GM23338 (cell line): ENCODE measurements at regions not wholly inside any gene's neighbourhood (a gene's known extent, or its start where the extent isn't known, plus 50 kb on each side); places are given as distances from the start of the nearest gene placed in this dataset.

ENCODE experiments used
- ATAC-seq: fragments of 200-7000 bp; cut with Tn5 transposase; 3 replicates; pipeline ENCODE4 v1.9.1; 2020
- DNase-seq: peaks from one replicate; pipeline ENCODE4 v3.0.0-alpha.2; 2015; ENCODE audit warnings: low spot score
- H2AFZ ChIP-seq: fragments of 200-600 bp; sonication (generic); 2 replicates; pipeline ENCODE4 v1.8.0; 2016; ENCODE audit warnings: antibody characterized with exemption, mild to moderate bottlenecking, moderate library complexity
- H3F3A ChIP-seq: fragments of 200-600 bp; sonication (generic); replicated peaks from 2 replicates; pipeline ENCODE4 v1.8.0; 2017; ENCODE audit warnings: antibody characterized with exemption, mixed run types, low read depth
- H3K27ac ChIP-seq: fragments of 200-600 bp; sonication (generic); 2 replicates; pipeline ENCODE4 v1.6.1; 2016; ENCODE audit warnings: low read depth
- H3K27me3 ChIP-seq: fragments of 200-600 bp; sonication (generic); 2 replicates; pipeline ENCODE4 v1.8.0; 2016; ENCODE audit warnings: mild to moderate bottlenecking, mixed run types, moderate library complexity; ENCODE audit not compliant: insufficient read depth
- H3K36me3 ChIP-seq: fragments of 200-600 bp; sonication (generic); 2 replicates; pipeline ENCODE4 v1.8.0; 2016; ENCODE audit warnings: mild to moderate bottlenecking; ENCODE audit not compliant: insufficient read depth
- H3K4me1 ChIP-seq: fragments of 200-600 bp; sonication (generic); 2 replicates; pipeline ENCODE4 v1.8.0; 2016; ENCODE audit warnings: mild to moderate bottlenecking, moderate library complexity; ENCODE audit not compliant: insufficient read depth
- H3K4me2 ChIP-seq: fragments of 200-600 bp; sonication (generic); 2 replicates; pipeline ENCODE4 v1.7.1; 2017; ENCODE audit warnings: mixed run types
- H3K4me3 ChIP-seq: fragments of 200-600 bp; sonication (generic); 2 replicates; pipeline ENCODE4 v1.6.1; 2016; ENCODE audit warnings: mixed run types
- H3K79me2 ChIP-seq: fragments of 200-600 bp; sonication (generic); replicated peaks from 2 replicates; pipeline ENCODE4 v1.8.0; 2017; ENCODE audit warnings: mild to moderate bottlenecking; ENCODE audit not compliant: insufficient read depth
- H3K9me2 ChIP-seq: fragments of 200-600 bp; sonication (generic); 2 replicates; pipeline ENCODE4 v1.8.0; 2017; ENCODE audit not compliant: insufficient read depth
- H4K20me1 ChIP-seq: fragments of 200-600 bp; sonication (generic); replicated peaks from 2 replicates; pipeline ENCODE4 v1.8.0; 2017; ENCODE audit warnings: mild to moderate bottlenecking; ENCODE audit not compliant: insufficient read depth
- H3K27ac Mint-ChIP-seq: 2 replicates; pipeline ENCODE4 v1.8.0; 2020; ENCODE audit warnings: inconsistent platforms, mild to moderate bottlenecking, moderate library complexity, mixed read lengths
- H3K27me3 Mint-ChIP-seq: 3 replicates; pipeline ENCODE4 v1.8.0; 2022; ENCODE audit warnings: low read depth, mild to moderate bottlenecking, moderate library complexity, mixed read lengths, inconsistent platforms; ENCODE audit not compliant: insufficient read depth, poor library complexity
- H3K36me3 Mint-ChIP-seq: 3 replicates; pipeline ENCODE4 v1.8.0; 2021; ENCODE audit warnings: low read depth, mild to moderate bottlenecking, inconsistent platforms, moderate library complexity, mixed read lengths
- H3K4me1 Mint-ChIP-seq: 3 replicates; pipeline ENCODE4 v1.8.0; 2020; ENCODE audit warnings: mild to moderate bottlenecking, inconsistent platforms, mixed read lengths
- H3K4me3 Mint-ChIP-seq: 3 replicates; pipeline ENCODE4 v1.8.0; 2021; ENCODE audit warnings: moderate library complexity, mild to moderate bottlenecking, inconsistent platforms, mixed read lengths
- H3K9me3 Mint-ChIP-seq: 3 replicates; pipeline ENCODE4 v1.8.0; 2020; ENCODE audit warnings: moderate library complexity, mild to moderate bottlenecking, inconsistent platforms, mixed read lengths
- CREB1 ChIP-seq: fragments of 250-450 bp; sonication (Bioruptor Pico); IDR thresholded peaks from 2 replicates; pipeline ENCODE4 v1.5.0; 2020; ENCODE audit warnings: low read depth, mild to moderate bottlenecking, moderate library complexity
- EZH2 ChIP-seq: fragments of 200-600 bp; sonication (generic); IDR thresholded peaks from one replicate; pipeline ENCODE4 v1.8.0; 2017; ENCODE audit warnings: antibody characterized with exemption, mild to moderate bottlenecking, low read depth; ENCODE audit not compliant: unreplicated experiment
- JUNB ChIP-seq: IDR thresholded peaks from one replicate; pipeline ENCODE4 v1.6.1; 2016; ENCODE audit warnings: antibody characterized with exemption; ENCODE audit not compliant: unreplicated experiment
- NANOG ChIP-seq: IDR thresholded peaks from 2 replicates; pipeline ENCODE4 v1.6.1; 2016; ENCODE audit warnings: antibody characterized with exemption, borderline replicate concordance
- STAT1 ChIP-seq: IDR thresholded peaks from one replicate; pipeline ENCODE4 v1.6.1; 2016; ENCODE audit warnings: antibody characterized with exemption; ENCODE audit not compliant: unreplicated experiment
- ZNF114 ChIP-seq: fragments of 250-450 bp; sonication (Bioruptor Pico); IDR thresholded peaks from 2 replicates; pipeline ENCODE4 v1.5.0; 2020; ENCODE audit warnings: mild to moderate bottlenecking, moderate library complexity
- ZNF331 ChIP-seq: fragments of 250-450 bp; sonication (Bioruptor Pico); IDR thresholded peaks from 2 replicates; pipeline ENCODE4 v1.5.0; 2020; ENCODE audit warnings: low read depth, mild to moderate bottlenecking, moderate library complexity
- TF ChIP-seq, protein P1 (sequence below): fragments of 250-450 bp; sonication (Bioruptor Pico); IDR thresholded peaks from 2 replicates; pipeline ENCODE4 v1.5.0; 2020; ENCODE audit warnings: mild to moderate bottlenecking, moderate library complexity
- TF ChIP-seq, protein P2 (sequence below), 2 experiments: fragments of 200-600 bp in 1 of 2; sonication (generic) in 1 of 2; conservative IDR thresholded peaks; 2 replicates each; pipeline versions ENCODE4 v1.5.1 to v1.6.1; 2016 to 2017; ENCODE audit warnings: antibody characterized with exemption in 2 of 2, low read depth in 2 of 2, mild to moderate bottlenecking in 2 of 2, moderate library complexity in 1 of 2

DNA sequence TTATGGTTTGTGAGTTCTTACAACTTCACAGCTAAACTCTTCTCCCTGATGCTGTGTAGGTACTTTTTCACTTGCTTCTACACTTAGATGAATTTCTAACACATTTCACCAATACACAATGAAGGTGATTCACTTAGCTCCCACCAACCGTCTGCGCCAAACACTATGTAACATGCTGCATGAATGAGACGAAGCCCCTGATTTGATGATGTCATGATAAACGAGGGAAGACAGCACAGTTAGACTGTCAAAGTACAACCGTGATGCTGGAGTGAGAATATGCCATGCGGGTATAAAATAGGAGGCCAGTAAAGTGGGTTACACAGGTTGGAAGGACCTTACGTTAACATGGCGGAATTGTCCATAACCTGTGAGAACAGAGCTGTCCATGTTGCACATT lies 100.8 kb downstream of the KCNA4 start (continued):
- TF ChIP-seq, protein P1, sequence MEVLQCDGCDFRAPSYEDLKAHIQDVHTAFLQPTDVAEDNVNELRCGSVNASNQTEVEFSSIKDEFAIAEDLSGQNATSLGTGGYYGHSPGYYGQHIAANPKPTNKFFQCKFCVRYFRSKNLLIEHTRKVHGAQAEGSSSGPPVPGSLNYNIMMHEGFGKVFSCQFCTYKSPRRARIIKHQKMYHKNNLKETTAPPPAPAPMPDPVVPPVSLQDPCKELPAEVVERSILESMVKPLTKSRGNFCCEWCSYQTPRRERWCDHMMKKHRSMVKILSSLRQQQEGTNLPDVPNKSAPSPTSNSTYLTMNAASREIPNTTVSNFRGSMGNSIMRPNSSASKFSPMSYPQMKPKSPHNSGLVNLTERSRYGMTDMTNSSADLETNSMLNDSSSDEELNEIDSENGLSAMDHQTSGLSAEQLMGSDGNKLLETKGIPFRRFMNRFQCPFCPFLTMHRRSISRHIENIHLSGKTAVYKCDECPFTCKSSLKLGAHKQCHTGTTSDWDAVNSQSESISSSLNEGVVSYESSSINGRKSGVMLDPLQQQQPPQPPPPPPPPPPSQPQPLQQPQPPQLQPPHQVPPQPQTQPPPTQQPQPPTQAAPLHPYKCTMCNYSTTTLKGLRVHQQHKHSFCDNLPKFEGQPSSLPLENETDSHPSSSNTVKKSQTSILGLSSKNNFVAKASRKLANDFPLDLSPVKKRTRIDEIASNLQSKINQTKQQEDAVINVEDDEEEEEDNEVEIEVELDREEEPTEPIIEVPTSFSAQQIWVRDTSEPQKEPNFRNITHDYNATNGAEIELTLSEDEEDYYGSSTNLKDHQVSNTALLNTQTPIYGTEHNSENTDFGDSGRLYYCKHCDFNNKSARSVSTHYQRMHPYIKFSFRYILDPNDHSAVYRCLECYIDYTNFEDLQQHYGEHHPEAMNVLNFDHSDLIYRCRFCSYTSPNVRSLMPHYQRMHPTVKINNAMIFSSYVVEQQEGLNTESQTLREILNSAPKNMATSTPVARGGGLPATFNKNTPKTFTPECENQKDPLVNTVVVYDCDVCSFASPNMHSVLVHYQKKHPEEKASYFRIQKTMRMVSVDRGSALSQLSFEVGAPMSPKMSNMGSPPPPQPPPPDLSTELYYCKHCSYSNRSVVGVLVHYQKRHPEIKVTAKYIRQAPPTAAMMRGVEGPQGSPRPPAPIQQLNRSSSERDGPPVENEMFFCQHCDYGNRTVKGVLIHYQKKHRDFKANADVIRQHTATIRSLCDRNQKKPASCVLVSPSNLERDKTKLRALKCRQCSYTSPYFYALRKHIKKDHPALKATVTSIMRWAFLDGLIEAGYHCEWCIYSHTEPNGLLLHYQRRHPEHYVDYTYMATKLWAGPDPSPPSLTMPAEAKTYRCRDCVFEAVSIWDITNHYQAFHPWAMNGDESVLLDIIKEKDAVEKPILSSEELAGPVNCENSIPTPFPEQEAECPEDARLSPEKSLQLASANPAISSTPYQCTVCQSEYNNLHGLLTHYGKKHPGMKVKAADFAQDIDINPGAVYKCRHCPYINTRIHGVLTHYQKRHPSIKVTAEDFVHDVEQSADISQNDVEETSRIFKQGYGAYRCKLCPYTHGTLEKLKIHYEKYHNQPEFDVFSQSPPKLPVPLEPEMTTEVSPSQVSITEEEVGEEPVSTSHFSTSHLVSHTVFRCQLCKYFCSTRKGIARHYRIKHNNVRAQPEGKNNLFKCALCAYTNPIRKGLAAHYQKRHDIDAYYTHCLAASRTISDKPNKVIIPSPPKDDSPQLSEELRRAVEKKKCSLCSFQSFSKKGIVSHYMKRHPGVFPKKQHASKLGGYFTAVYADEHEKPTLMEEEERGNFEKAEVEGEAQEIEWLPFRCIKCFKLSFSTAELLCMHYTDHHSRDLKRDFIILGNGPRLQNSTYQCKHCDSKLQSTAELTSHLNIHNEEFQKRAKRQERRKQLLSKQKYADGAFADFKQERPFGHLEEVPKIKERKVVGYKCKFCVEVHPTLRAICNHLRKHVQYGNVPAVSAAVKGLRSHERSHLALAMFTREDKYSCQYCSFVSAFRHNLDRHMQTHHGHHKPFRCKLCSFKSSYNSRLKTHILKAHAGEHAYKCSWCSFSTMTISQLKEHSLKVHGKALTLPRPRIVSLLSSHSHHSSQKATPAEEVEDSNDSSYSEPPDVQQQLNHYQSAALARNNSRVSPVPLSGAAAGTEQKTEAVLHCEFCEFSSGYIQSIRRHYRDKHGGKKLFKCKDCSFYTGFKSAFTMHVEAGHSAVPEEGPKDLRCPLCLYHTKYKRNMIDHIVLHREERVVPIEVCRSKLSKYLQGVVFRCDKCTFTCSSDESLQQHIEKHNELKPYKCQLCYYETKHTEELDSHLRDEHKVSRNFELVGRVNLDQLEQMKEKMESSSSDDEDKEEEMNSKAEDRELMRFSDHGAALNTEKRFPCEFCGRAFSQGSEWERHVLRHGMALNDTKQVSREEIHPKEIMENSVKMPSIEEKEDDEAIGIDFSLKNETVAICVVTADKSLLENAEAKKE (CRISPR knock-in tag) = no peak
- TF ChIP-seq STAT1 (no peak), JUNB (no peak)

DNA sequence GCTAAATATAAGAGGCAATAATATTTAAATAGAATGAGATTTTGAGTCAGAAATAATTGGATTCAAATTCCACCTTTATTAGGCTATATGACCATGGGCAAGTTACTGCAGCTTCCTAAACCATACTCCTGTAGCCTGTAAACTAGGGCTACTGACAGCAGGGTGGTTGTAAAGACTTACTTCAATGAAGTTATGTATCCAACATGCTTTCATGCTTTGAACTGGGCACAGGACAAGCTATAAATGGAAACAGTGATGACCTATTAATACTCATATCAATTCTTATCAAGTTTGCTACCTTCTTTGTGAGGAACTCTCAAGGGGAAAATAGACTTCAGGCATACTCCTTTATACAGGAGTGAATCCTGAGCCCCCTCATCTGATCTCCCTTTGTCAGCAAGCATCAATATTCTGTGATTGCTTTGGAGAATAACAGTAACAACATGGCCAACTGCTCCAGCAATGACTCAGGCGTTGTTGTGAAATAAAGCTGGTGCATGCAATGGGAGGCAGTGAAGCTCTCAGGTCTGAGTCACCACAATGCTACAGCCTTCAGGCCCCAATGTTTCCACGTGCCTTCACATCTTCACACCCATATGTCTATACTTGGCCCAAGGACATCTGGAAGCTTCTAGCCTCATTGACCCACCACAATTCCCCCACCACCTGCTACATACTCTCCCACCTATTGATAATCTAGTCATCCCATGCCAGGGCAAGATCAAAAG lies 102.5 kb downstream of the KCNA4 start:
- Histone ChIP-seq H3K79me2 (no peaks in the 10 kb centered on the region), H3F3A (no peaks in the 10 kb centered on the region), H4K20me1 (0 out of 2 replicates have a peak, but pooled peaks cover 3% of the 10 kb centered on the region), H3K27ac (no peak overlapping the region), H3K9me2 (0 out of 2 replicates have a peak, but pooled peaks cover 4% of the 10 kb centered on the region), H3K4me1 (no peaks in the 10 kb centered on the region), H3K4me2 (no peak overlapping the region), H3K4me3 (no peak overlapping the region), H3K36me3 (no peaks in the 10 kb centered on the region), H3K27me3 (no peaks in the 10 kb centered on the region), H2AFZ (no peak overlapping the region)
- DNase-seq (no peak), ATAC-seq (no peak)
- H3K36me3 Mint-ChIP-seq = no peaks in the 10 kb centered on the region
- no peaks in the 10 kb centered on the region for H3K9me3 Mint-ChIP-seq
- no peak overlapping the region for H3K4me3 Mint-ChIP-seq
- TF ChIP-seq ZNF114 (CRISPR knock-in tag) (no peak), NANOG (no peak), ZNF331 (CRISPR knock-in tag) (no peak), EZH2 (no peak), CREB1 (CRISPR knock-in tag) (no peak)
- TF ChIP-seq, protein P2, sequence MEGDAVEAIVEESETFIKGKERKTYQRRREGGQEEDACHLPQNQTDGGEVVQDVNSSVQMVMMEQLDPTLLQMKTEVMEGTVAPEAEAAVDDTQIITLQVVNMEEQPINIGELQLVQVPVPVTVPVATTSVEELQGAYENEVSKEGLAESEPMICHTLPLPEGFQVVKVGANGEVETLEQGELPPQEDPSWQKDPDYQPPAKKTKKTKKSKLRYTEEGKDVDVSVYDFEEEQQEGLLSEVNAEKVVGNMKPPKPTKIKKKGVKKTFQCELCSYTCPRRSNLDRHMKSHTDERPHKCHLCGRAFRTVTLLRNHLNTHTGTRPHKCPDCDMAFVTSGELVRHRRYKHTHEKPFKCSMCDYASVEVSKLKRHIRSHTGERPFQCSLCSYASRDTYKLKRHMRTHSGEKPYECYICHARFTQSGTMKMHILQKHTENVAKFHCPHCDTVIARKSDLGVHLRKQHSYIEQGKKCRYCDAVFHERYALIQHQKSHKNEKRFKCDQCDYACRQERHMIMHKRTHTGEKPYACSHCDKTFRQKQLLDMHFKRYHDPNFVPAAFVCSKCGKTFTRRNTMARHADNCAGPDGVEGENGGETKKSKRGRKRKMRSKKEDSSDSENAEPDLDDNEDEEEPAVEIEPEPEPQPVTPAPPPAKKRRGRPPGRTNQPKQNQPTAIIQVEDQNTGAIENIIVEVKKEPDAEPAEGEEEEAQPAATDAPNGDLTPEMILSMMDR (conservative IDR thresholded peaks at IDR 0.05; ENCODE audit: low read depth in 2 of 2) = no peak
- no peaks in the 10 kb centered on the region for H3K27me3 Mint-ChIP-seq
- H3K4me1 Mint-ChIP-seq = no peaks in the 10 kb centered on the region
- no peak overlapping the region for H3K27ac Mint-ChIP-seq
